RWPE2 (cell line): ENCODE measurements at regions not wholly inside any gene's neighbourhood (a gene's known extent, or its start where the extent isn't known, plus 50 kb on each side); places are given as distances from the start of the nearest gene placed in this dataset.

Source experiments
- ATAC-seq: fragments of 200-7000 bp; cut with Tn5 transposase; 3 replicates; pipeline ENCODE4 v1.9.1; 2021; ENCODE audit warnings: low read depth
- DNase-seq: peaks from one replicate; pipeline ENCODE4 v3.0.0-alpha.2; 2020; ENCODE audit warnings: low spot score
- H3K27ac ChIP-seq: fragments of 450-650 bp; 2 replicates; pipeline ENCODE4 v1.5.1; 2017; ENCODE audit warnings: mild to moderate bottlenecking; ENCODE audit not compliant: poor library complexity, severe bottlenecking
- H3K27me3 ChIP-seq: fragments of 250-450 bp; sonication (Bioruptor Pico); 2 replicates; pipeline ENCODE4 v1.5.1; 2021; ENCODE audit warnings: mild to moderate bottlenecking, moderate library complexity; ENCODE audit not compliant: insufficient read depth, poor library complexity, severe bottlenecking
- H3K36me3 ChIP-seq: fragments of 250-450 bp; sonication (Bioruptor Pico); 2 replicates; pipeline ENCODE4 v1.5.1; 2020; ENCODE audit warnings: low read depth, mild to moderate bottlenecking, moderate library complexity
- H3K4me1 ChIP-seq: fragments of 250-450 bp; sonication (Bioruptor Pico); 2 replicates; pipeline ENCODE4 v1.5.1; 2021; ENCODE audit warnings: mild to moderate bottlenecking, moderate library complexity; ENCODE audit not compliant: insufficient read depth, poor library complexity, severe bottlenecking
- H3K4me3 ChIP-seq: fragments of 250-450 bp; sonication (Bioruptor Pico); 2 replicates; pipeline ENCODE4 v1.5.1; 2021; ENCODE audit warnings: mild to moderate bottlenecking, moderate library complexity; ENCODE audit not compliant: severe bottlenecking
- H3K9me3 ChIP-seq: fragments of 250-450 bp; sonication (Bioruptor Pico); 2 replicates; pipeline ENCODE4 v1.5.1; 2021; ENCODE audit warnings: mild to moderate bottlenecking, moderate library complexity; ENCODE audit not compliant: severe bottlenecking
- CTCF ChIP-seq: fragments of 450-650 bp; IDR thresholded peaks from one replicate; pipeline ENCODE4 v1.5.1; 2017; ENCODE audit warnings: mild to moderate bottlenecking, moderate library complexity; ENCODE audit not compliant: poor library complexity, severe bottlenecking

- Histone ChIP-seq H3K4me1 (peaks cover 11% of the 10 kb centered on the region), H3K9me3 (no peaks in the 10 kb centered on the region), H3K36me3 (no peaks in the 10 kb centered on the region), H3K4me3 (no peak overlapping the region), H3K27ac (no peak overlapping the region), H3K27me3 (no peaks in the 10 kb centered on the region)
- no peak for DNase-seq
- no peak for TF ChIP-seq CTCF
- ATAC-seq: no peak
These were observed 293.1 kb downstream of the TRIML1 start for GRCh38 chr4:188432328-188432727.

GRCh38 chr4:188433741-188434315, 294.6 kb downstream of the TRIML1 start:
- H3K27ac ChIP-seq: no peak overlapping the region
- DNase-seq (no peak), ATAC-seq (no peak)
- H3K4me3 ChIP-seq: no peak overlapping the region
- H3K9me3 ChIP-seq: no peaks in the 10 kb centered on the region
- H3K36me3 ChIP-seq: no peaks in the 10 kb centered on the region
- H3K4me1 ChIP-seq: peaks cover 12% of the 10 kb centered on the region
- no peak for TF ChIP-seq CTCF
- H3K27me3 ChIP-seq: no peaks in the 10 kb centered on the region

- no peak overlapping the region for H3K27ac ChIP-seq
- no peaks in the 10 kb centered on the region for H3K36me3 ChIP-seq
These were observed 295.4 kb downstream of the TRIML1 start for GRCh38 chr4:188434643-188435042.

GRCh38 chr4:188435381-188435780, 296.1 kb downstream of the TRIML1 start:
- H3K4me1 ChIP-seq: peaks cover 15% of the 10 kb centered on the region
- ATAC-seq (no peak), DNase-seq (no peak)

More at GRCh38 chr4:188434643-188435042, 295.4 kb downstream of the TRIML1 start:
- DNase-seq: no peak
- Histone ChIP-seq H3K4me3 (no peak overlapping the region), H3K9me3 (no peaks in the 10 kb centered on the region), H3K27me3 (no peaks in the 10 kb centered on the region), H3K4me1 (peaks cover 10% of the 10 kb centered on the region)
- no peak for TF ChIP-seq CTCF
- no peak for ATAC-seq

More at GRCh38 chr4:188435381-188435780, 296.1 kb downstream of the TRIML1 start:
- H3K4me3 ChIP-seq: no peak overlapping the region
- no peak for TF ChIP-seq CTCF
- H3K9me3 ChIP-seq: no peaks in the 10 kb centered on the region
- no peaks in the 10 kb centered on the region for H3K36me3 ChIP-seq
- no peaks in the 10 kb centered on the region for H3K27me3 ChIP-seq
- no peak overlapping the region for H3K27ac ChIP-seq
